C4-2B (cell line): ENCODE measurements at regions not wholly inside any gene's neighbourhood (a gene's known extent, or its start where the extent isn't known, plus 50 kb on each side); places are given as distances from the start of the nearest gene placed in this dataset.

Source experiments
- CTCF ChIP-seq: fragments of 450-650 bp; conservative IDR thresholded peaks from 2 replicates; pipeline ENCODE4 v1.5.1; 2017; ENCODE audit warnings: mild to moderate bottlenecking
- ZFX ChIP-seq: fragments of 450-650 bp; IDR thresholded peaks from 2 replicates; pipeline ENCODE4 v1.6.1; 2017

GRCh38 chr1:197991594-197991993 is 74.4 kb downstream of the LHX9 start:
- TF ChIP-seq CTCF (no peak), ZFX (no peak)
